HEK293 (cell line): ENCODE measurements at regions not wholly inside any gene's neighbourhood (a gene's known extent, or its start where the extent isn't known, plus 50 kb on each side); places are given as distances from the start of the nearest gene placed in this dataset.

Source experiments
- OVOL3 ChIP-seq: fragments of 450-650 bp; formaldehyde crosslinking; IDR thresholded peaks from 2 replicates; pipeline ENCODE4 v1.5.1; 2016; ENCODE audit warnings: missing biosample characterization, missing genetic modification characterization
- SP2 ChIP-seq: fragments of 450-650 bp; formaldehyde crosslinking; IDR thresholded peaks from 2 replicates; pipeline ENCODE4 v1.5.1; 2016; ENCODE audit warnings: missing biosample characterization, missing genetic modification characterization
- ZNF274 ChIP-seq, 2 experiments: fragments of 200-500 bp in 1 of 2; fragments of 450-650 bp in 1 of 2; sonication (Bioruptor generic) in 1 of 2; formaldehyde crosslinking in 1 of 2; IDR thresholded peaks; 2 replicates each; pipeline versions ENCODE4 v1.5.1 to v1.6.1; 2014 to 2016; ENCODE audit warnings: borderline replicate concordance in 1 of 2, inconsistent platforms in 1 of 2, low read length in 1 of 2, missing biosample characterization in 1 of 2, missing genetic modification characterization in 1 of 2
- ZNF311 ChIP-seq: fragments of 450-650 bp; formaldehyde crosslinking; IDR thresholded peaks from 2 replicates; pipeline ENCODE4 v1.5.1; 2017; ENCODE audit warnings: missing biosample characterization, missing genetic modification characterization, borderline replicate concordance
- TF ChIP-seq, protein P1 (sequence below): fragments of 450-650 bp; formaldehyde crosslinking; IDR thresholded peaks from 2 replicates; pipeline ENCODE4 v1.5.1; 2016; ENCODE audit warnings: missing biosample characterization, missing genetic modification characterization

DNA sequence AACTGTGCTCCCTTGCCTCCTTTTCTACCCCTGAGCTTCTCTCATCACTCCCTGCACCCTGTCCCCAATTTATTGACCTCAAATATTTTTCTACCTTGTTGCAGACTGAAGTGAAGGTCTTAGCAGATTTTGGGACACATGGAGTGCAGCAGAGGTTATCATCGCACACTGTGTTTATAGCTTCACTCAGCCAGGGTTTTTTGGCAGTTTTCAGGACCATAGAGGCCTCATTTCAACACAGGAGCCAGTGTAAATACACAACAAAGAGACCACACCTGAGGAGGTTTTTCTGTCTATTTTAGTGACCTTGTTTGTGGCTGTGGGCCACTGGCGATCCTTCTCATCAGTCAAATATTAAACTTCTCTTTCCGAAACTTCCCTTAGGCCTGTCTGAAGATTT is 457.1 kb downstream of the SPRY1 start:
- no peak for TF ChIP-seq SP2 (tag by site-specific recombination)
- no peak for TF ChIP-seq ZNF274 (IDR thresholded peaks at IDR 0.05; ENCODE audit: low read length)
- no peak for TF ChIP-seq ZNF274 (tag by site-specific recombination; IDR thresholded peaks at IDR 0.05; ENCODE audit: borderline replicate concordance)
- TF ChIP-seq, protein P1, sequence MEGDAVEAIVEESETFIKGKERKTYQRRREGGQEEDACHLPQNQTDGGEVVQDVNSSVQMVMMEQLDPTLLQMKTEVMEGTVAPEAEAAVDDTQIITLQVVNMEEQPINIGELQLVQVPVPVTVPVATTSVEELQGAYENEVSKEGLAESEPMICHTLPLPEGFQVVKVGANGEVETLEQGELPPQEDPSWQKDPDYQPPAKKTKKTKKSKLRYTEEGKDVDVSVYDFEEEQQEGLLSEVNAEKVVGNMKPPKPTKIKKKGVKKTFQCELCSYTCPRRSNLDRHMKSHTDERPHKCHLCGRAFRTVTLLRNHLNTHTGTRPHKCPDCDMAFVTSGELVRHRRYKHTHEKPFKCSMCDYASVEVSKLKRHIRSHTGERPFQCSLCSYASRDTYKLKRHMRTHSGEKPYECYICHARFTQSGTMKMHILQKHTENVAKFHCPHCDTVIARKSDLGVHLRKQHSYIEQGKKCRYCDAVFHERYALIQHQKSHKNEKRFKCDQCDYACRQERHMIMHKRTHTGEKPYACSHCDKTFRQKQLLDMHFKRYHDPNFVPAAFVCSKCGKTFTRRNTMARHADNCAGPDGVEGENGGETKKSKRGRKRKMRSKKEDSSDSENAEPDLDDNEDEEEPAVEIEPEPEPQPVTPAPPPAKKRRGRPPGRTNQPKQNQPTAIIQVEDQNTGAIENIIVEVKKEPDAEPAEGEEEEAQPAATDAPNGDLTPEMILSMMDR (tag by site-specific recombination) = no peak
- no peak for TF ChIP-seq ZNF311 (tag by site-specific recombination)
- TF ChIP-seq OVOL3 (tag by site-specific recombination) = no peak
